SK-N-SH (cell line): ENCODE measurements at regions not wholly inside any gene's neighbourhood (a gene's known extent, or its start where the extent isn't known, plus 50 kb on each side); places are given as distances from the start of the nearest gene placed in this dataset.

Source experiments
- CTCF ChIA-PET: fragments of 300-600, 350-600 bp; formaldehyde crosslinking; extraction: SDS; loops from one replicate; lab custom pipeline; 2021; lab: Yijun Ruan, JAX
- POLR2A ChIA-PET: fragments of 350-600 bp; sonication (Branson Sonifier 250); formaldehyde crosslinking; extraction: SDS; loops from one replicate; lab custom pipeline; 2020; ENCODE audit warnings: antibody characterized with exemption, inconsistent platforms; lab: Yijun Ruan, JAX
- DNase-seq: peaks from one replicate; pipeline ENCODE4 v3.0.0; 2012
- H2AFZ ChIP-seq: fragments of 200-600 bp; sonication (generic); 2 replicates; pipeline ENCODE4 v1.8.1; 2016; ENCODE audit warnings: antibody characterized with exemption, mild to moderate bottlenecking, low read depth
- H3F3A ChIP-seq: fragments of 200-600 bp; sonication (generic); replicated peaks from 2 replicates; pipeline ENCODE3; 2016; ENCODE audit warnings: antibody characterized with exemption, mild to moderate bottlenecking; ENCODE audit not compliant: insufficient read depth
- H3K27ac ChIP-seq, 2 experiments: fragments of 200-500 bp in 1 of 2; fragments of 200-600 bp in 1 of 2; sonication (Bioruptor generic) in 1 of 2; sonication (generic), shearing (Covaris generic) in 1 of 2; 2 replicates each; pipeline versions ENCODE4 v1.5.1 to v1.6.1; 2014 to 2016; ENCODE audit warnings: low read depth in 2 of 2, inconsistent platforms in 1 of 2, low read length in 1 of 2, mild to moderate bottlenecking in 1 of 2, mixed read lengths in 1 of 2
- H3K27me3 ChIP-seq: fragments of 200-600 bp; sonication (generic), shearing (Covaris generic); 2 replicates; pipeline ENCODE4 v1.6.1; 2016; ENCODE audit warnings: mixed run types; ENCODE audit not compliant: insufficient read depth
- H3K36me3 ChIP-seq, 2 experiments: fragments of 200-500 bp in 1 of 2; fragments of 200-600 bp in 1 of 2; sonication (Bioruptor generic) in 1 of 2; sonication (generic) in 1 of 2; replicated peaks in 1 of 2; 2 replicates each; pipeline versions ENCODE3 to v1.5.1; 2014 to 2016; ENCODE audit warnings: low read length in 1 of 2, mild to moderate bottlenecking in 1 of 2; ENCODE audit not compliant: insufficient read depth in 2 of 2, control insufficient read depth in 1 of 2
- H3K4me1 ChIP-seq, 2 experiments: fragments of 200-500 bp in 1 of 2; fragments of 200-600 bp in 1 of 2; sonication (Bioruptor generic) in 1 of 2; sonication (generic), shearing (Covaris generic) in 1 of 2; 2 replicates each; pipeline versions ENCODE4 v1.5.1 to v1.6.1; 2014 to 2016; ENCODE audit warnings: low read depth in 1 of 2, low read length in 1 of 2, mixed run types in 1 of 2; ENCODE audit not compliant: insufficient read depth in 2 of 2, control insufficient read depth in 1 of 2
- H3K4me2 ChIP-seq: fragments of 200-600 bp; sonication (generic), shearing (Covaris generic); 2 replicates; pipeline ENCODE4 v1.6.1; 2017; ENCODE audit warnings: mixed run types
- H3K4me3 ChIP-seq, 2 experiments: fragments of 200-500 bp in 1 of 2; fragments of 200-600 bp in 1 of 2; sonication (Bioruptor generic) in 1 of 2; sonication (generic), shearing (Covaris generic) in 1 of 2; 2 replicates each; pipeline versions ENCODE4 v1.5.1 to v1.8.1; 2014 to 2016; ENCODE audit warnings: low read depth in 2 of 2, inconsistent platforms in 1 of 2, low read length in 1 of 2, mild to moderate bottlenecking in 1 of 2, mixed read lengths in 1 of 2, moderate library complexity in 1 of 2
- H3K79me2 ChIP-seq: fragments of 200-600 bp; sonication (generic); 2 replicates; pipeline ENCODE4 v1.8.1; 2017; ENCODE audit warnings: mild to moderate bottlenecking; ENCODE audit not compliant: insufficient read depth
- H3K9ac ChIP-seq: fragments of 200-600 bp; sonication (generic); 2 replicates; pipeline ENCODE4 v1.6.1; 2017; ENCODE audit warnings: mixed run types
- H3K9me2 ChIP-seq: fragments of 200-600 bp; sonication (generic); 2 replicates; pipeline ENCODE4 v1.6.1; 2017; ENCODE audit warnings: mixed run types
- H3K9me3 ChIP-seq: fragments of 200-600 bp; sonication (generic); 2 replicates; pipeline ENCODE4 v1.6.1; 2017; ENCODE audit warnings: mixed run types, mild to moderate bottlenecking, moderate library complexity
- H4K20me1 ChIP-seq: fragments of 200-600 bp; sonication (generic); 2 replicates; pipeline ENCODE4 v1.6.1; 2017; ENCODE audit warnings: mild to moderate bottlenecking, mixed run types; ENCODE audit not compliant: insufficient read depth
- ELF1 ChIP-seq: IDR thresholded peaks from 2 replicates; pipeline ENCODE4 v1.4.0; 2012
- EP300 ChIP-seq, 2 experiments: IDR thresholded peaks; 2 replicates each; pipeline versions ENCODE4 v1.4.0 to v1.6.1; 2012; ENCODE audit warnings: borderline replicate concordance in 1 of 2, low read depth in 1 of 2, low read length in 1 of 2
- EZH2phosphoT487 ChIP-seq: fragments of 200-600 bp; sonication (generic); IDR thresholded peaks from 2 replicates; pipeline ENCODE4 v1.6.1; 2017; ENCODE audit warnings: low read depth, mixed run types, mild to moderate bottlenecking, antibody characterized with exemption, moderate library complexity, borderline replicate concordance
- FOXJ3 ChIP-seq: sonication (generic); formaldehyde crosslinking; IDR thresholded peaks from 2 replicates; pipeline ENCODE4 v1.5.1; 2020; ENCODE audit warnings: mild to moderate bottlenecking, missing genetic modification reagents
- GABPA ChIP-seq: IDR thresholded peaks from 2 replicates; pipeline ENCODE4 v1.4.0; 2012; ENCODE audit warnings: low read depth, mild to moderate bottlenecking
- GATA2 ChIP-seq: sonication (generic); formaldehyde crosslinking; IDR thresholded peaks from 2 replicates; pipeline ENCODE4 v1.5.0; 2020; ENCODE audit warnings: mild to moderate bottlenecking, missing genetic modification reagents
- JUND ChIP-seq: IDR thresholded peaks from 2 replicates; pipeline ENCODE4 v1.4.0; 2012
- MEF2A ChIP-seq: IDR thresholded peaks from 2 replicates; pipeline ENCODE4 v1.4.0; 2012; ENCODE audit warnings: low read depth, borderline replicate concordance
- NFIC ChIP-seq: IDR thresholded peaks from 2 replicates; pipeline ENCODE4 v1.4.0; 2012; ENCODE audit warnings: borderline replicate concordance
- RFX5 ChIP-seq: IDR thresholded peaks from 2 replicates; pipeline ENCODE4 v1.6.1; 2012; ENCODE audit warnings: mild to moderate bottlenecking, improper control_type of control experiment, low read length
- SIN3A ChIP-seq: IDR thresholded peaks from 2 replicates; pipeline ENCODE4 v1.6.1; 2012; ENCODE audit warnings: low read depth, mild to moderate bottlenecking, low read length, moderate library complexity, borderline replicate concordance
- SMC3 ChIP-seq: IDR thresholded peaks from 2 replicates; pipeline ENCODE4 v1.6.1; 2012; ENCODE audit warnings: low read depth, low read length, improper control_type of control experiment
- TCF12 ChIP-seq: IDR thresholded peaks from 2 replicates; pipeline ENCODE4 v1.4.0; 2012
- YY1 ChIP-seq: IDR thresholded peaks from 2 replicates; pipeline ENCODE4 v1.4.0; 2012; ENCODE audit warnings: low read depth, mild to moderate bottlenecking
- WGBS: methylation state at CpG from one replicate; pipeline ENCODE4 v1.1.6; 2017; ENCODE audit warnings: low lambda C conversion rate; 5-methylcytosine and 5-hydroxymethylcytosine counted together
- TF ChIP-seq, protein P1 (sequence below): fragments of 200-600 bp; sonication (generic); IDR thresholded peaks from 2 replicates; pipeline ENCODE4 v1.6.1; 2017; ENCODE audit warnings: antibody characterized with exemption, mild to moderate bottlenecking, moderate library complexity
- TF ChIP-seq, protein P2 (sequence below): IDR thresholded peaks from 2 replicates; pipeline ENCODE4; 2012
- TF ChIP-seq, protein P3 (sequence below): IDR thresholded peaks from 2 replicates; pipeline ENCODE4 v1.4.0; 2012; ENCODE audit warnings: low read depth
- TF ChIP-seq, protein P4 (sequence below): fragments of 150-350 bp; IDR thresholded peaks from 2 replicates; pipeline ENCODE4 v1.6.1; 2016; ENCODE audit warnings: mild to moderate bottlenecking, low read depth, low read length
- TF ChIP-seq, protein P5 (sequence below): fragments of 150-350 bp; IDR thresholded peaks from 2 replicates; pipeline ENCODE4 v1.6.1; 2017; ENCODE audit warnings: antibody characterized with exemption, low read length, low read depth, borderline replicate concordance

DNA sequence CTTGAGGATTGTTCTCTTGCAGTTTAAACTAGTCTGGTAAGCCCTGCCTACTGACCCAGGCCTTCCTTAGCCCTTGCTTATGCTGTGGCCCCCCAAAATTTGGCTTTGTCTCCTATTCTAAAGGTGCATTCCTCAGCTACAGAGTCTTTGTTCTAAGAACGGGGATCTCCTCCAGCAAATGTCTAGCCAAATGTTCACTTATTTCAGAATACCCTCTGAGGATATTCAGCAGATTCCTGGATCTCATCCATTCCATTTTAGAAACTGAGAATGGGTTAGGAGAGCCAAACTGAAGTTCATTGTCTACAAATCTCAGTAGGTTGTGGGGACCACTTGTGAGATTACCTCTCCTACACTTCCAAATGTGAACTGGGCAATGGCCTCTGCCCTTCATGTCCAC is 164.2 kb upstream of the ARG1 start (continued):
- TF ChIP-seq, protein P1, sequence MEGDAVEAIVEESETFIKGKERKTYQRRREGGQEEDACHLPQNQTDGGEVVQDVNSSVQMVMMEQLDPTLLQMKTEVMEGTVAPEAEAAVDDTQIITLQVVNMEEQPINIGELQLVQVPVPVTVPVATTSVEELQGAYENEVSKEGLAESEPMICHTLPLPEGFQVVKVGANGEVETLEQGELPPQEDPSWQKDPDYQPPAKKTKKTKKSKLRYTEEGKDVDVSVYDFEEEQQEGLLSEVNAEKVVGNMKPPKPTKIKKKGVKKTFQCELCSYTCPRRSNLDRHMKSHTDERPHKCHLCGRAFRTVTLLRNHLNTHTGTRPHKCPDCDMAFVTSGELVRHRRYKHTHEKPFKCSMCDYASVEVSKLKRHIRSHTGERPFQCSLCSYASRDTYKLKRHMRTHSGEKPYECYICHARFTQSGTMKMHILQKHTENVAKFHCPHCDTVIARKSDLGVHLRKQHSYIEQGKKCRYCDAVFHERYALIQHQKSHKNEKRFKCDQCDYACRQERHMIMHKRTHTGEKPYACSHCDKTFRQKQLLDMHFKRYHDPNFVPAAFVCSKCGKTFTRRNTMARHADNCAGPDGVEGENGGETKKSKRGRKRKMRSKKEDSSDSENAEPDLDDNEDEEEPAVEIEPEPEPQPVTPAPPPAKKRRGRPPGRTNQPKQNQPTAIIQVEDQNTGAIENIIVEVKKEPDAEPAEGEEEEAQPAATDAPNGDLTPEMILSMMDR: no peak
- TF ChIP-seq, protein P2, sequence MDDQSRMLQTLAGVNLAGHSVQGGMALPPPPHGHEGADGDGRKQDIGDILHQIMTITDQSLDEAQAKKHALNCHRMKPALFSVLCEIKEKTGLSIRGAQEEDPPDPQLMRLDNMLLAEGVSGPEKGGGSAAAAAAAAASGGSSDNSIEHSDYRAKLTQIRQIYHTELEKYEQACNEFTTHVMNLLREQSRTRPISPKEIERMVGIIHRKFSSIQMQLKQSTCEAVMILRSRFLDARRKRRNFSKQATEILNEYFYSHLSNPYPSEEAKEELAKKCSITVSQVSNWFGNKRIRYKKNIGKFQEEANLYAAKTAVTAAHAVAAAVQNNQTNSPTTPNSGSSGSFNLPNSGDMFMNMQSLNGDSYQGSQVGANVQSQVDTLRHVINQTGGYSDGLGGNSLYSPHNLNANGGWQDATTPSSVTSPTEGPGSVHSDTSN: no peak
- TF ChIP-seq ELF1 (no peak), YY1 (no peak), SMC3 (no peak), GABPA (no peak), RFX5 (no peak), EP300 (IDR thresholded peaks at IDR 0.05; ENCODE audit: borderline replicate concordance in 1 of 2, low read depth in 1 of 2, low read length in 1 of 2) (no peak), EZH2phosphoT487 (no peak), JUND (no peak), TCF12 (no peak)
- TF ChIP-seq, protein P3, sequence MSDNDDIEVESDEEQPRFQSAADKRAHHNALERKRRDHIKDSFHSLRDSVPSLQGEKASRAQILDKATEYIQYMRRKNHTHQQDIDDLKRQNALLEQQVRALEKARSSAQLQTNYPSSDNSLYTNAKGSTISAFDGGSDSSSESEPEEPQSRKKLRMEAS: no peak
- TF ChIP-seq, all 33 proteins: peak for 0

DNA sequence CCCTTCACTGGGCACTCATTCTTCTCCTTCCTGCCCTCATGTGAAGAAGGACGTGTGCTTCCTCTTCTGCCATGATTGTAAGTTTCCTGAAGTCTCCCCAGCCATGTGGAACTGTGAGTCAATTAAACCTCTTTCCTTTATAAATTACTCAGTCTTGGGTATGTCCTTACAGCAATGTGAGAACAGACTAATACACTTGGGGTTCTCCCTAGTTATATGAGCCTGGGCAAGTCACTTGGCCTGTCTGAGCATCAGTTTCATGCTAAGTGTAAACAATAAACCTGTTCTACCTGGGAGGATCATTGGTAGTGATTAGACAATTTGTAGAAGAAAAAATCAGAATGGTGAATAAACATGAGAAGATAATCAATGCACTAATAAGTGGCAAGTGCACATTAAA is 162.2 kb upstream of the ARG1 start:
- no peak for TF ChIP-seq MEF2A
- POLR2A ChIA-PET: no interaction called here
- no peaks in the 10 kb centered on the region; the same call in 1 of the 2 replicates for H3K27me3 ChIP-seq
- WGBS: 31% methylated on average over 1 of the region's 1 CpG
- H3F3A ChIP-seq: no peaks in the 10 kb centered on the region
- no peaks in the 10 kb centered on the region for H3K9me2 ChIP-seq
- H4K20me1 ChIP-seq: no peaks in the 10 kb centered on the region
- DNase-seq: no peak
- no peaks in the 10 kb centered on the region for H3K9me3 ChIP-seq
- H3K27ac ChIP-seq: no peak overlapping the region
- no peaks in the 10 kb centered on the region for H3K4me1 ChIP-seq
- H2AFZ ChIP-seq: no peak overlapping the region
- H3K79me2 ChIP-seq: no peaks in the 10 kb centered on the region
- no peak overlapping the region for H3K9ac ChIP-seq
- CTCF ChIA-PET: no interaction called here
- H3K36me3 ChIP-seq: no peaks in the 10 kb centered on the region
- no peak overlapping the region for H3K4me3 ChIP-seq
- H3K4me2 ChIP-seq: no peak overlapping the region

DNA sequence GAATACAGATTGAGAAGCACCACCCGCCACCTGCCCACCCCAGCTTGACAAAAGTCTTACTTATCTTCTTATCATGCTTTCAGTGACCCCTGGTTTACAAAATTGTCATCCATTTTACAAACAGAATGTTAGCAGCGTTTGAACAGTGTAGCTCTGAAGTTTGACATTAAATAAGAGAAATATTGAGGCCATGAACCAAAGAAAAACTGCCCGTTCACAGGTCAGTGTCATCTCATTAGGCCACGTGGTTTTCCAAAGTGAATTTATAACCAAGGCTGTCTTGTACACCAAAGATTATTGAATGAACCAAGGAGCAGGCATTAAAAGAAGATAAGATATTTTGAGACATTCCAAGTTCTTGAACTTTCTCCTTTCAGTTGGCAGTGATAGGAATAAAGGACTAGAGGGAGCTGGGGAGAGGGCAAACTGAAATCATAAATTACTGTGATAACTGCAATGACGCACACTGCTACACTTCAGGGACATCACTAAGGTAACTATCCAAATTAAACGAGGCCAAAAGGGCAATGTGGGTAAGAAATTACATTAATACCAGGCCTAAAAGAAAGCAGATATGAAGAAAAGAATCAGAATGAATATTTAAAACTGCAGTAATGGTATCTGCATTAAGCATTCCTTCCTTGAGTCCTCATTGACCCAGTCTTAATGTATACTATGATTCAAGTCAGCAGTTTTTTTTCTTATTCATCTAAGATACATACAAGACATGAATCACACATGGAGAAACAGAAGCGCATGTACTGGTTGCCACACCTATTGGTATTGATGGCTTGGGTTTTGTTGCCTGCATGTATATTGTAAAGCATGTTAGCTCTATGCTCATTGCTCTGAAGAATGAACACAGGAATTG is 159.8 kb upstream of the ARG1 start:
- ChIA-PET CTCF (no interaction called here), POLR2A (no interaction called here)
- no peaks in the 10 kb centered on the region for H3K9me3 ChIP-seq
- H3K4me3 ChIP-seq: no peak overlapping the region
- H3K4me1 ChIP-seq: no peaks in the 10 kb centered on the region
- H3K9ac ChIP-seq: no peak overlapping the region
- no peak overlapping the region for H3K27ac ChIP-seq
- H4K20me1 ChIP-seq: no peaks in the 10 kb centered on the region
- no peaks in the 10 kb centered on the region for H3K9me2 ChIP-seq
- H3K79me2 ChIP-seq: no peaks in the 10 kb centered on the region
- no peaks in the 10 kb centered on the region for H3K27me3 ChIP-seq
- H3K36me3 ChIP-seq: no peaks in the 10 kb centered on the region
- H2AFZ ChIP-seq: no peak overlapping the region
- no peak overlapping the region for H3K4me2 ChIP-seq
- WGBS: 21% methylated on average over 7 of the region's 7 CpGs
- no peak for DNase-seq
- no peaks in the 10 kb centered on the region for H3F3A ChIP-seq
- TF ChIP-seq SIN3A (no peak), NFIC (no peak), MEF2A (no peak), GATA2 (no peak), FOXJ3 (CRISPR knock-in tag) (no peak)
- TF ChIP-seq, protein P1: no peak
- TF ChIP-seq, protein P4, sequence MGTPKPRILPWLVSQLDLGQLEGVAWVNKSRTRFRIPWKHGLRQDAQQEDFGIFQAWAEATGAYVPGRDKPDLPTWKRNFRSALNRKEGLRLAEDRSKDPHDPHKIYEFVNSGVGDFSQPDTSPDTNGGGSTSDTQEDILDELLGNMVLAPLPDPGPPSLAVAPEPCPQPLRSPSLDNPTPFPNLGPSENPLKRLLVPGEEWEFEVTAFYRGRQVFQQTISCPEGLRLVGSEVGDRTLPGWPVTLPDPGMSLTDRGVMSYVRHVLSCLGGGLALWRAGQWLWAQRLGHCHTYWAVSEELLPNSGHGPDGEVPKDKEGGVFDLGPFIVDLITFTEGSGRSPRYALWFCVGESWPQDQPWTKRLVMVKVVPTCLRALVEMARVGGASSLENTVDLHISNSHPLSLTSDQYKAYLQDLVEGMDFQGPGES: no peak
- TF ChIP-seq, protein P5, sequence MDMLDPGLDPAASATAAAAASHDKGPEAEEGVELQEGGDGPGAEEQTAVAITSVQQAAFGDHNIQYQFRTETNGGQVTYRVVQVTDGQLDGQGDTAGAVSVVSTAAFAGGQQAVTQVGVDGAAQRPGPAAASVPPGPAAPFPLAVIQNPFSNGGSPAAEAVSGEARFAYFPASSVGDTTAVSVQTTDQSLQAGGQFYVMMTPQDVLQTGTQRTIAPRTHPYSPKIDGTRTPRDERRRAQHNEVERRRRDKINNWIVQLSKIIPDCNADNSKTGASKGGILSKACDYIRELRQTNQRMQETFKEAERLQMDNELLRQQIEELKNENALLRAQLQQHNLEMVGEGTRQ: no peak
